K562 (cell line): ENCODE measurements at regions not wholly inside any gene's neighbourhood (a gene's known extent, or its start where the extent isn't known, plus 50 kb on each side); places are given as distances from the start of the nearest gene placed in this dataset.

Experiments used
- ATAC-seq: fragments of 200-7000 bp; cut with Tn5 transposase; 3 replicates; pipeline ENCODE4 v1.9.1; 2020; ENCODE audit warnings: moderate library complexity
- BruUV-seq: library from RNA; stranded (reverse); fragments of 400-500 nt; replicated peaks from 2 replicates; lab custom pipeline; 2021; lab: Mats Ljungman, UMichigan
- CTCF ChIA-PET: fragments of 300-600 bp; formaldehyde crosslinking; extraction: SDS; loops from one replicate; lab custom pipeline; 2021; ENCODE audit warnings: low intra/inter-chr PET ratio; lab: Yijun Ruan, JAX
- POLR2A ChIA-PET: fragments of 300-600, 350-650 bp; sonication (Branson Sonifier 250); formaldehyde crosslinking; extraction: SDS; loops from one replicate; lab custom pipeline; 2021; ENCODE audit warnings: antibody characterized with exemption, inconsistent platforms; lab: Yijun Ruan, JAX
- DNase-seq, 4 experiments: peaks; one replicate each; pipeline versions ENCODE4 v3.0.0 to v3.0.0-alpha.2; 2011 to 2018; ENCODE audit warnings: low spot score in 3 of 4, mixed read lengths in 3 of 4; ENCODE audit errors: extremely low read depth in 1 of 4
- FAIRE-seq: peaks from 2 replicates; lab custom pipeline; 2011; peaks lifted over from hg19 to GRCh38; lab: Jason Lieb, UNC
- H2AFZ ChIP-seq: 2 replicates; pipeline ENCODE4 v1.6.0; 2011; ENCODE audit warnings: low read depth, low read length, control low read depth, inconsistent platforms
- H3K27ac ChIP-seq: fragments of 200-600 bp; 3 replicates; pipeline ENCODE4 v1.8.0; 2011; ENCODE audit warnings: low read depth, mild to moderate bottlenecking, control low read depth, inconsistent platforms, low read length, moderate library complexity, mixed read lengths; ENCODE audit errors: extremely low read depth
- H3K27me3 ChIP-seq, 2 experiments: fragments of 300-600 bp in 1 of 2; 2 replicates in 1 of 2; 3 replicates in 1 of 2; pipeline versions ENCODE4 v1.6.0 to v1.8.0; 2011; ENCODE audit warnings: inconsistent platforms in 2 of 2, low read length in 2 of 2, mild to moderate bottlenecking in 1 of 2, mixed read lengths in 1 of 2, moderate library complexity in 1 of 2; ENCODE audit not compliant: control insufficient read depth in 2 of 2, insufficient read depth in 2 of 2
- H3K36me3 ChIP-seq: fragments of 300-600 bp; 3 replicates; pipeline ENCODE4 v1.8.0; 2011; ENCODE audit warnings: mild to moderate bottlenecking, low read length, inconsistent platforms; ENCODE audit not compliant: control insufficient read depth, insufficient read depth
- H3K4me1 ChIP-seq, 2 experiments: fragments of 200-600 bp in 1 of 2; replicated peaks in 1 of 2; 2 replicates in 1 of 2; 3 replicates in 1 of 2; pipeline versions ENCODE4 v1.5.1 to v1.8.0; 2011; ENCODE audit warnings: inconsistent platforms in 2 of 2, low read length in 2 of 2, mild to moderate bottlenecking in 1 of 2, mixed read lengths in 1 of 2, moderate library complexity in 1 of 2; ENCODE audit not compliant: control insufficient read depth in 2 of 2, insufficient read depth in 2 of 2
- H3K4me2 ChIP-seq: 2 replicates; pipeline ENCODE4 v1.6.1; 2011; ENCODE audit warnings: low read length, control low read depth, inconsistent platforms, mixed read lengths; ENCODE audit not compliant: insufficient read depth
- H3K4me3 ChIP-seq: fragments of 200-600 bp; sonication (generic), shearing (Covaris generic); 2 replicates; pipeline ENCODE4 v1.5.1; 2016; ENCODE audit warnings: control low read depth, inconsistent platforms
- H3K79me2 ChIP-seq: fragments of 200-600 bp; 3 replicates; pipeline ENCODE4 v1.8.0; 2011; ENCODE audit warnings: low read length, inconsistent platforms; ENCODE audit not compliant: control insufficient read depth, insufficient read depth
- H3K9ac ChIP-seq, 2 experiments: 2 replicates each; pipeline versions ENCODE4 v1.6.0 to v1.6.1; 2011; ENCODE audit warnings: low read depth in 2 of 2, low read length in 2 of 2, control low read depth in 1 of 2, inconsistent platforms in 1 of 2, mild to moderate bottlenecking in 1 of 2, mixed read lengths in 1 of 2; ENCODE audit not compliant: insufficient read depth in 1 of 2
- H3K9me1 ChIP-seq: one replicate; pipeline ENCODE4 v1.6.0; 2011; ENCODE audit warnings: inconsistent platforms, mild to moderate bottlenecking, low read length, moderate library complexity; ENCODE audit not compliant: control insufficient read depth, insufficient read depth
- H3K9me3 ChIP-seq: replicated peaks from 2 replicates; pipeline ENCODE4 v1.5.1; 2011; ENCODE audit warnings: low read depth, low read length, inconsistent platforms; ENCODE audit not compliant: control insufficient read depth, insufficient read depth
- H4K20me1 ChIP-seq: replicated peaks from 2 replicates; pipeline ENCODE4 v1.6.1; 2011; ENCODE audit warnings: low read length, inconsistent platforms, mixed read lengths; ENCODE audit not compliant: control insufficient read depth, insufficient read depth
- KAT2B ChIP-seq: IDR thresholded peaks from one replicate; pipeline ENCODE4 v1.6.1; 2012; ENCODE audit warnings: low read depth, mild to moderate bottlenecking, control low read depth, inconsistent platforms, low read length, moderate library complexity
- NFIX ChIP-seq: fragments of 250-450 bp; sonication (Bioruptor Pico); IDR thresholded peaks from 2 replicates; pipeline ENCODE4 v1.4.0; 2020; ENCODE audit warnings: low read depth, mild to moderate bottlenecking, moderate library complexity
- PURB ChIP-seq: sonication (generic); formaldehyde crosslinking; IDR thresholded peaks from 2 replicates; pipeline ENCODE4 v1.9.0; 2021; ENCODE audit warnings: low read depth, mild to moderate bottlenecking, missing genetic modification reagents
- YBX1 ChIP-seq: fragments of 450-650 bp; IDR thresholded peaks from 2 replicates; pipeline ENCODE4 v1.7.1; 2016; ENCODE audit warnings: mild to moderate bottlenecking
- ZKSCAN8 ChIP-seq: fragments of 200-800 bp; sonication (Bioruptor generic); IDR thresholded peaks from 2 replicates; pipeline ENCODE4 v1.6.1; 2016; ENCODE audit warnings: missing genetic modification characterization, missing compliant biosample characterization
- ZNF143 ChIP-seq: sonication (generic); formaldehyde crosslinking; IDR thresholded peaks from 2 replicates; pipeline ENCODE4 v1.9.0; 2022; ENCODE audit warnings: mild to moderate bottlenecking, missing genetic modification reagents
- ZNF639 ChIP-seq, 2 experiments: fragments of 200-800 bp in 1 of 2; sonication (Bioruptor generic) in 1 of 2; sonication (generic) in 1 of 2; formaldehyde crosslinking in 1 of 2; IDR thresholded peaks in 1 of 2; conservative IDR thresholded peaks in 1 of 2; 2 replicates each; pipeline versions ENCODE4 v1.5.0 to v1.6.1; 2016 to 2020; ENCODE audit warnings: missing compliant biosample characterization in 1 of 2, missing genetic modification characterization in 1 of 2, missing genetic modification reagents in 1 of 2
- WGBS: fragments of 100-300 bp; shearing (Covaris generic); methylation state at CpG from one replicate; pipeline ENCODE4 v1.1.6; 2016; ENCODE audit warnings: low coverage, mixed read lengths; ENCODE audit not compliant: insufficient coverage; ENCODE audit errors: missing lambda C conversion rate; 5-methylcytosine and 5-hydroxymethylcytosine counted together
- in situ Hi-C: fragments of 300-500 bp; cut with MboI; formaldehyde crosslinking; loops from 4 replicates; pipeline ENCODE4 v1.15.0; 2018; ENCODE audit warnings: inconsistent platforms, mixed read lengths
- intact Hi-C: fragments of 100-400 bp; cut with micrococcal nuclease; formaldehyde crosslinking; loops from 2 replicates; pipeline ENCODE4 v1.14.2; 2022

GRCh38 chr16:64470916-64471315 lies 650.9 kb downstream of the CDH11 start:
- Histone ChIP-seq H3K36me3 (no peaks in the 10 kb centered on the region), H3K4me3 (no peak overlapping the region), H4K20me1 (no peaks in the 10 kb centered on the region), H3K27ac (no peak overlapping the region), H2AFZ (no peak overlapping the region), H3K4me2 (no peak overlapping the region), H3K9me3 (no peaks in the 10 kb centered on the region), H3K4me1 (no peaks in the 10 kb centered on the region), H3K9me1 (no peaks in the 10 kb centered on the region), H3K27me3 (no peaks in the 10 kb centered on the region), H3K9ac (no peak overlapping the region), H3K79me2 (no peaks in the 10 kb centered on the region)
- FAIRE-seq (no peak), ATAC-seq (no peak), DNase-seq (no peak)
- TF ChIP-seq ZNF143 (no peak), YBX1 (no peak), PURB (CRISPR knock-in tag) (no peak), ZNF639 (CRISPR knock-in tag; conservative IDR thresholded peaks at IDR 0.05 in 1 of 2, IDR thresholded peaks at IDR 0.05 in 1 of 2) (no peak), ZKSCAN8 (no peak), KAT2B (no peak), NFIX (CRISPR knock-in tag) (no peak)
- in situ Hi-C loops (no loop called here), intact Hi-C loops (no loop called here)
- ChIA-PET CTCF (no interaction called here), POLR2A (no interaction called here)
- BruUV-seq = no TSS peak
- WGBS = 0% methylated on average over 2 of the region's 2 CpGs
